Loucy (cell line): ENCODE measurements at regions not wholly inside any gene's neighbourhood (a gene's known extent, or its start where the extent isn't known, plus 50 kb on each side); places are given as distances from the start of the nearest gene placed in this dataset.

Source experiments
- CTCF ChIP-seq: fragments of 200-600 bp; sonication (generic); conservative IDR thresholded peaks from 2 replicates; pipeline ENCODE4 v1.5.1; 2014; ENCODE audit warnings: mild to moderate bottlenecking, antibody characterized with exemption, low read length
- EZH2phosphoT487 ChIP-seq: fragments of 200-600 bp; IDR thresholded peaks from 2 replicates; pipeline ENCODE4 v1.6.1; 2018; ENCODE audit warnings: antibody characterized with exemption, mild to moderate bottlenecking, moderate library complexity, borderline replicate concordance

- TF ChIP-seq CTCF = no peak
- TF ChIP-seq EZH2phosphoT487 = no peak
Observed at GRCh38 chr7:41893656-41894055, 190.8 kb upstream of the INHBA start.
